Hepatocyte (in vitro differentiated cells): ENCODE measurements at regions not wholly inside any gene's neighbourhood (a gene's known extent, or its start where the extent isn't known, plus 50 kb on each side); places are given as distances from the start of the nearest gene placed in this dataset.

ENCODE experiments used
- DNase-seq: peaks from one replicate; pipeline ENCODE4 v3.0.0-alpha.2; 2016; ENCODE audit warnings: low spot score
- H2AFZ ChIP-seq: fragments of 200-600 bp; sonication (generic); 2 replicates; pipeline ENCODE4 v1.6.0; 2016; ENCODE audit warnings: antibody characterized with exemption, mild to moderate bottlenecking
- H3K27ac ChIP-seq: fragments of 200-600 bp; sonication (generic); 2 replicates; pipeline ENCODE4 v1.5.1; 2016; ENCODE audit warnings: mild to moderate bottlenecking
- H3K27me3 ChIP-seq: fragments of 200-600 bp; sonication (generic); 2 replicates; pipeline ENCODE4 v1.6.1; 2016
- H3K36me3 ChIP-seq: fragments of 200-600 bp; sonication (generic); replicated peaks from 2 replicates; pipeline ENCODE4 v1.5.1; 2016; ENCODE audit warnings: low read depth; ENCODE audit not compliant: insufficient read depth
- H3K4me1 ChIP-seq: fragments of 200-600 bp; sonication (generic); 2 replicates; pipeline ENCODE4 v1.5.1; 2016; ENCODE audit warnings: mild to moderate bottlenecking, moderate library complexity; ENCODE audit not compliant: insufficient read depth
- H3K4me2 ChIP-seq: fragments of 200-600 bp; sonication (generic); 2 replicates; pipeline ENCODE4 v1.6.0; 2016
- H3K4me3 ChIP-seq: fragments of 200-600 bp; sonication (generic); 2 replicates; pipeline ENCODE4 v1.5.1; 2016; ENCODE audit warnings: mild to moderate bottlenecking
- H3K79me2 ChIP-seq: fragments of 200-600 bp; sonication (generic); 2 replicates; pipeline ENCODE4 v1.6.0; 2017; ENCODE audit warnings: mild to moderate bottlenecking
- H3K9me2 ChIP-seq: fragments of 200-600 bp; sonication (generic); replicated peaks from 2 replicates; pipeline ENCODE4 v1.6.0; 2017; ENCODE audit warnings: mild to moderate bottlenecking; ENCODE audit not compliant: insufficient read depth
- H3K9me3 ChIP-seq: fragments of 200-600 bp; sonication (generic); 2 replicates; pipeline ENCODE4 v1.5.1; 2016; ENCODE audit warnings: low read depth, mild to moderate bottlenecking
- H4K20me1 ChIP-seq: fragments of 200-600 bp; sonication (generic); 2 replicates; pipeline ENCODE4 v1.6.0; 2016; ENCODE audit warnings: mild to moderate bottlenecking; ENCODE audit not compliant: insufficient read depth, poor library complexity, severe bottlenecking
- EZH2 ChIP-seq: fragments of 200-600 bp; sonication (generic); IDR thresholded peaks from 2 replicates; pipeline ENCODE4 v1.6.1; 2016; ENCODE audit warnings: antibody characterized with exemption, mild to moderate bottlenecking, borderline replicate concordance
- EZH2phosphoT487 ChIP-seq: fragments of 200-600 bp; sonication (generic); IDR thresholded peaks from one replicate; pipeline ENCODE4 v1.6.1; 2018; ENCODE audit warnings: antibody characterized with exemption, mild to moderate bottlenecking, low read depth, moderate library complexity; ENCODE audit not compliant: unreplicated experiment, severe bottlenecking
- WGBS: methylation state at CpG from one replicate; pipeline ENCODE4 v1.1.6; 2016; ENCODE audit warnings: low lambda C conversion rate; ENCODE audit errors: missing lambda C conversion rate; 5-methylcytosine and 5-hydroxymethylcytosine counted together
- TF ChIP-seq, protein P1 (sequence below): fragments of 200-600 bp; sonication (generic); IDR thresholded peaks from 2 replicates; pipeline ENCODE4 v1.5.1; 2016; ENCODE audit warnings: antibody characterized with exemption, mild to moderate bottlenecking; ENCODE audit not compliant: poor library complexity

DNA sequence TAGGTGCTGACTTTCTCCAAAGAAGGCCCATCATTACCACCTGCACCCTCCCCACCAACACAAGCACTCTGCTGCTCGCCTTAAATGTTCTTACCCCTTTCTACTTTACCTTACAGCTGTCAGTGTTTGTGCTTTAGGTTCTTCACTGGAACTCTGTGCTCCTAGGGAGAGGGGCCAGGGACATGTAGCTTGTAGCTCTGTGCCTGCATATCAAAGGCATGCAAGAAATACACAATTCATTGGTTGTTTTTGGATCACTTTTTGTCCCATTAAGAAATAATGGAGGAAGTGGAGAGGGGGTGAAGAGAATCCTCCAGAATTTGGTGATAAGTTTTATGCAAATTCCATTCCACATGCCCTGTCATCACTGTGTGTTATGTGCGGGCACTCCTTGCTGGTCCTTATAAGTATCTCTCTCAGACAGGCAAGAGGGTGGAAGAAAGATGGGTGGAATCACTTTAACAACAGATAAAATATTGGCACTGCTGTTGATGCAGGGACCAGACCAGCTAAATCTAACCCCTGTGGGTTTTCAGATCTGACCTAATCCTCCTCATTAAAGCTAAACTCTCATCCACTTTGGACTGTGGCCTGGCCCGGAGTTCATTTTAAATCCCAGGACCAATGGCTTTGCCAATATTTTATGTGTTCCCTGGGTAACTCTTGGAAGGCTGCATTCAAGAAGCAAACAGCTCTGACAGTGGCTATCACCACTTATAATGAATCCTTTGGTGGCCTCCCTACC lies 375.8 kb upstream of the NFE2L3 start:
- Histone ChIP-seq H3K4me3 (no peak overlapping the region), H3K9me3 (no peaks in the 10 kb centered on the region), H3K79me2 (no peaks in the 10 kb centered on the region), H3K27me3 (no peaks in the 10 kb centered on the region), H3K36me3 (no peaks in the 10 kb centered on the region), H3K4me2 (no peak overlapping the region), H3K4me1 (no peaks in the 10 kb centered on the region), H3K27ac (no peak overlapping the region), H4K20me1 (no peaks in the 10 kb centered on the region), H3K9me2 (no peaks in the 10 kb centered on the region), H2AFZ (no peak overlapping the region)
- whole genome bisulfite sequencing: 80% methylated on average over 3 of the region's 3 CpGs
- no peak for DNase-seq
- TF ChIP-seq EZH2phosphoT487 (no peak), EZH2 (no peak)
- TF ChIP-seq, protein P1, sequence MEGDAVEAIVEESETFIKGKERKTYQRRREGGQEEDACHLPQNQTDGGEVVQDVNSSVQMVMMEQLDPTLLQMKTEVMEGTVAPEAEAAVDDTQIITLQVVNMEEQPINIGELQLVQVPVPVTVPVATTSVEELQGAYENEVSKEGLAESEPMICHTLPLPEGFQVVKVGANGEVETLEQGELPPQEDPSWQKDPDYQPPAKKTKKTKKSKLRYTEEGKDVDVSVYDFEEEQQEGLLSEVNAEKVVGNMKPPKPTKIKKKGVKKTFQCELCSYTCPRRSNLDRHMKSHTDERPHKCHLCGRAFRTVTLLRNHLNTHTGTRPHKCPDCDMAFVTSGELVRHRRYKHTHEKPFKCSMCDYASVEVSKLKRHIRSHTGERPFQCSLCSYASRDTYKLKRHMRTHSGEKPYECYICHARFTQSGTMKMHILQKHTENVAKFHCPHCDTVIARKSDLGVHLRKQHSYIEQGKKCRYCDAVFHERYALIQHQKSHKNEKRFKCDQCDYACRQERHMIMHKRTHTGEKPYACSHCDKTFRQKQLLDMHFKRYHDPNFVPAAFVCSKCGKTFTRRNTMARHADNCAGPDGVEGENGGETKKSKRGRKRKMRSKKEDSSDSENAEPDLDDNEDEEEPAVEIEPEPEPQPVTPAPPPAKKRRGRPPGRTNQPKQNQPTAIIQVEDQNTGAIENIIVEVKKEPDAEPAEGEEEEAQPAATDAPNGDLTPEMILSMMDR: no peak

DNA sequence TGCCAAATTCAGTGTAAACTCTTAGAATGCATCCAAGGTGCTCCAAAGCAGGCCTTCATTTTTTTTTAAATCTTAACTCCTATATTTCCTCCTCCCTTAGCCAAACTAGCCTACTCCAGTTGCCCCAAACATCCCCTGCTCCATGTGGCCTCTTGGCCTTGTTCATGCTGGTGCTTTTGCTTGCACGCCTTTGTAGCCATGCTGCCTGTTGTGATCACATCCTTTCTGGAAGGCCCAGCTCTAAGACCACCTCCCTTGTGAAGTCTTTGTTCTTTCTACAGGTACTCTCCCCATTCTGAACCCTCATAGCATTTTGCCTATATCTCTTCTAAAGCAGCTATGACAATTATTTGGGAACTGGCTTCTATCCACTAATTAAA lies 375.3 kb upstream of the NFE2L3 start:
- H3K36me3 ChIP-seq: no peaks in the 10 kb centered on the region
- no peak overlapping the region for H2AFZ ChIP-seq
- TF ChIP-seq EZH2phosphoT487 (no peak), EZH2 (no peak)
- TF ChIP-seq, protein P1: no peak
- 100% methylated on average over 1 of the region's 1 CpG for WGBS
- no peaks in the 10 kb centered on the region for H3K9me2 ChIP-seq
- no peaks in the 10 kb centered on the region for H3K27me3 ChIP-seq
- no peaks in the 10 kb centered on the region for H4K20me1 ChIP-seq
- no peak overlapping the region for H3K27ac ChIP-seq
- no peak overlapping the region for H3K4me2 ChIP-seq
- H3K4me3 ChIP-seq: no peak overlapping the region
- no peak for DNase-seq
- no peaks in the 10 kb centered on the region for H3K79me2 ChIP-seq
- H3K9me3 ChIP-seq: no peaks in the 10 kb centered on the region
- H3K4me1 ChIP-seq: no peaks in the 10 kb centered on the region

DNA sequence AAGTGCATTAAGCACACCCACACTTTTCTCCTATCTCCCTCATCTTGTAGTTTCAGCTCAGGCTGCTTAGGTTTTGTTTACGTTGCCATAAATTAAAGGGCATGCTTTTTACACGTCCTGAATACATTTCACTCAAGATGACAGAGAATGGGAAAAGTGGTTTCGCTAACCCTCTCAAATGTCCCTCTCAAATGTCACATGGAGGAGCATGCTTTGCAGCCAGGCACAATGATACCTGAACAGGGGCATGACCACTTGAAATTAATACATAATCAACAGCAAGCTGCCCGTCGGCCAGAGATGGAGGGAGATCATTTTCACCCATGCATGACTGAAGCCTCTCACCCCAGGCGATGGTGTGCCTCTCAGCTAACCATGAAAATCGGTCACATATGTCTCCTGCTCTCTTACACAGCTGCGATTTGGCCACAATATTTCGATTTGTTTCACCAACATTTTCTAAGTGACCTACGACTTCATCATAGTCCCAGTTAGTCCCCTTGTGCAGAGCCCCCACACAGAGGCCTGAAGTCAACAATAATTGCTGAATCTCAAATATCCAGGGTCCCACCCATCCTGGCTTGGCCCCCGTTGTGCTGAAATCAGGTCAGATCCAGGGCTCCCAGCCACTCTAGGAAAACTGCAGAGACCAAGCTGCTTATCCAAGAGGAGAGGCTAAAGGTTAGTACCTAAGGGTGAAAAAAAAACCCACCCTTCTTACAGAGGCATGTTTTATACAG lies 373.9 kb upstream of the NFE2L3 start:
- no peaks in the 10 kb centered on the region for H3K79me2 ChIP-seq
- H3K27ac ChIP-seq: no peak overlapping the region
- no peaks in the 10 kb centered on the region for H4K20me1 ChIP-seq
- no peak for TF ChIP-seq EZH2phosphoT487
- TF ChIP-seq, protein P1: no peak
- TF ChIP-seq EZH2: no peak
- no peaks in the 10 kb centered on the region for H3K9me2 ChIP-seq
- no peak overlapping the region for H3K4me2 ChIP-seq
- 61% methylated on average over 11 of the region's 11 CpGs for WGBS
- no peak overlapping the region for H3K4me3 ChIP-seq
- no peaks in the 10 kb centered on the region for H3K9me3 ChIP-seq
- H3K36me3 ChIP-seq: no peaks in the 10 kb centered on the region
- no peaks in the 10 kb centered on the region for H3K27me3 ChIP-seq
- H3K4me1 ChIP-seq: no peaks in the 10 kb centered on the region
- no peak overlapping the region for H2AFZ ChIP-seq
- DNase-seq: no peak
